Stimulated activated memory B cell treated with anti-CD40 and anti-IgM and Interleukin-4, amounts not matched to agents 10 μg/mL and 1 μg/mL and 100 μg/mL, for 72 hours (primary cell): ENCODE measurements at regions not wholly inside any gene's neighbourhood (a gene's known extent, or its start where the extent isn't known, plus 50 kb on each side); places are given as distances from the start of the nearest gene placed in this dataset.

ENCODE experiments used
- ATAC-seq: fragments of 150-1000 bp; cut with Tn5 transposase; 2 replicates; pipeline ENCODE4 v1.10.0; 2021
- H3K27ac Mint-ChIP-seq: one replicate; pipeline ENCODE4 v1.8.0; 2022; ENCODE audit warnings: mild to moderate bottlenecking, mixed read lengths
- H3K27me3 Mint-ChIP-seq: one replicate; pipeline ENCODE4 v1.8.0; 2022; ENCODE audit warnings: mixed read lengths
- H3K36me3 Mint-ChIP-seq: one replicate; pipeline ENCODE4 v1.8.0; 2022; ENCODE audit warnings: mixed read lengths
- H3K4me1 Mint-ChIP-seq: one replicate; pipeline ENCODE4 v1.8.0; 2022; ENCODE audit warnings: mixed read lengths
- H3K4me3 Mint-ChIP-seq: one replicate; pipeline ENCODE4 v1.8.0; 2022; ENCODE audit warnings: mild to moderate bottlenecking, moderate library complexity, mixed read lengths
- H3K9me3 Mint-ChIP-seq: one replicate; pipeline ENCODE4 v1.8.0; 2022; ENCODE audit warnings: mixed read lengths

GRCh38 chr6:169962604-169963469, 211.4 kb downstream of the ERMARD start:
- Mint-ChIP-seq H3K36me3 (no peaks in the 10 kb centered on the region), H3K27ac (no peak overlapping the region), H3K9me3 (no peaks in the 10 kb centered on the region), H3K4me3 (no peak overlapping the region), H3K4me1 (peaks cover 26% of the 10 kb centered on the region), H3K27me3 (peaks cover 51% of the 10 kb centered on the region)
- ATAC-seq = no peak

- Mint-ChIP-seq H3K36me3 (no peaks in the 10 kb centered on the region), H3K27ac (no peak overlapping the region), H3K4me1 (peaks cover 26% of the 10 kb centered on the region), H3K9me3 (no peaks in the 10 kb centered on the region), H3K4me3 (peak overlapping the region; percentile 8), H3K27me3 (peaks cover 55% of the 10 kb centered on the region)
- ATAC-seq = peak; percentile 21
Observed at GRCh38 chr6:169961772-169962561, 210.5 kb downstream of the ERMARD start.

- Mint-ChIP-seq H3K4me3 (no peak overlapping the region), H3K27me3 (peaks cover 56% of the 10 kb centered on the region), H3K9me3 (no peaks in the 10 kb centered on the region), H3K36me3 (no peaks in the 10 kb centered on the region), H3K27ac (no peak overlapping the region), H3K4me1 (peaks cover 18% of the 10 kb centered on the region)
- no peak for ATAC-seq
Observed at GRCh38 chr6:169960886-169961611, 209.6 kb downstream of the ERMARD start.

- H3K4me3 Mint-ChIP-seq = no peak overlapping the region
- no peaks in the 10 kb centered on the region for H3K9me3 Mint-ChIP-seq
- peaks cover 18% of the 10 kb centered on the region for H3K4me1 Mint-ChIP-seq
- H3K36me3 Mint-ChIP-seq = no peaks in the 10 kb centered on the region
- peaks cover 55% of the 10 kb centered on the region for H3K27me3 Mint-ChIP-seq
- no peak overlapping the region for H3K27ac Mint-ChIP-seq
- ATAC-seq = no peak
Observed at GRCh38 chr6:169960521-169960885, 209.1 kb downstream of the ERMARD start.

GRCh38 chr6:169960003-169960344, 208.6 kb downstream of the ERMARD start:
- H3K4me3 Mint-ChIP-seq = no peak overlapping the region
- no peak for ATAC-seq
- H3K4me1 Mint-ChIP-seq = peaks cover 18% of the 10 kb centered on the region
- H3K27me3 Mint-ChIP-seq = peaks cover 61% of the 10 kb centered on the region
- H3K9me3 Mint-ChIP-seq = no peaks in the 10 kb centered on the region
- no peaks in the 10 kb centered on the region for H3K36me3 Mint-ChIP-seq
- no peak overlapping the region for H3K27ac Mint-ChIP-seq

GRCh38 chr6:169959136-169960002, 207.9 kb downstream of the ERMARD start:
- no peaks in the 10 kb centered on the region for H3K36me3 Mint-ChIP-seq
- H3K4me1 Mint-ChIP-seq = peaks cover 18% of the 10 kb centered on the region
- H3K27me3 Mint-ChIP-seq = peaks cover 64% of the 10 kb centered on the region
- peak; percentile 77 for ATAC-seq
- peak overlapping the region; percentile 40 for H3K4me3 Mint-ChIP-seq
- no peaks in the 10 kb centered on the region for H3K9me3 Mint-ChIP-seq
- H3K27ac Mint-ChIP-seq = peak overlapping the region; percentile 46

GRCh38 chr6:169958510-169958909, 207.1 kb downstream of the ERMARD start:
- no peaks in the 10 kb centered on the region for H3K36me3 Mint-ChIP-seq
- no peak for ATAC-seq
- no peak overlapping the region for H3K4me3 Mint-ChIP-seq
- H3K9me3 Mint-ChIP-seq = no peaks in the 10 kb centered on the region
- peaks cover 18% of the 10 kb centered on the region for H3K4me1 Mint-ChIP-seq
- H3K27me3 Mint-ChIP-seq = peaks cover 64% of the 10 kb centered on the region
- no peak overlapping the region for H3K27ac Mint-ChIP-seq

- peaks cover 18% of the 10 kb centered on the region for H3K4me1 Mint-ChIP-seq
- no peak overlapping the region for H3K4me3 Mint-ChIP-seq
- H3K27me3 Mint-ChIP-seq = peaks cover 56% of the 10 kb centered on the region
- H3K27ac Mint-ChIP-seq = no peak overlapping the region
- no peaks in the 10 kb centered on the region for H3K36me3 Mint-ChIP-seq
- no peaks in the 10 kb centered on the region for H3K9me3 Mint-ChIP-seq
- no peak for ATAC-seq
Observed at GRCh38 chr6:169957351-169957963, 206.0 kb downstream of the ERMARD start.

GRCh38 chr6:169956580-169956979, 205.2 kb downstream of the ERMARD start:
- no peak for ATAC-seq
- H3K4me1 Mint-ChIP-seq = peaks cover 18% of the 10 kb centered on the region
- no peaks in the 10 kb centered on the region for H3K36me3 Mint-ChIP-seq
- H3K4me3 Mint-ChIP-seq = no peak overlapping the region
- H3K9me3 Mint-ChIP-seq = no peaks in the 10 kb centered on the region
- H3K27me3 Mint-ChIP-seq = peaks cover 50% of the 10 kb centered on the region
- H3K27ac Mint-ChIP-seq = no peak overlapping the region

GRCh38 chr6:169955731-169956437, 204.5 kb downstream of the ERMARD start:
- H3K27me3 Mint-ChIP-seq = peaks cover 43% of the 10 kb centered on the region

GRCh38 chr6:169954977-169955376, 203.6 kb downstream of the ERMARD start:
- H3K4me1 Mint-ChIP-seq = peaks cover 18% of the 10 kb centered on the region
- H3K27ac Mint-ChIP-seq = no peak overlapping the region
- H3K9me3 Mint-ChIP-seq = no peaks in the 10 kb centered on the region
- H3K27me3 Mint-ChIP-seq = peaks cover 41% of the 10 kb centered on the region
- H3K36me3 Mint-ChIP-seq = no peaks in the 10 kb centered on the region
- H3K4me3 Mint-ChIP-seq = no peak overlapping the region
- no peak for ATAC-seq

More at GRCh38 chr6:169955731-169956437, 204.5 kb downstream of the ERMARD start:
- no peaks in the 10 kb centered on the region for H3K36me3 Mint-ChIP-seq
- H3K27ac Mint-ChIP-seq = no peak overlapping the region
- no peaks in the 10 kb centered on the region for H3K9me3 Mint-ChIP-seq
- peaks cover 18% of the 10 kb centered on the region for H3K4me1 Mint-ChIP-seq
- ATAC-seq = no peak
- H3K4me3 Mint-ChIP-seq = no peak overlapping the region

GRCh38 chr6:169953686-169954085, 202.3 kb downstream of the ERMARD start:
- Mint-ChIP-seq H3K36me3 (no peaks in the 10 kb centered on the region), H3K27me3 (peaks cover 29% of the 10 kb centered on the region), H3K4me1 (peaks cover 9% of the 10 kb centered on the region), H3K9me3 (no peaks in the 10 kb centered on the region), H3K4me3 (no peak overlapping the region), H3K27ac (no peak overlapping the region)
- no peak for ATAC-seq

GRCh38 chr6:169950558-169950957, 199.1 kb downstream of the ERMARD start:
- H3K4me3 Mint-ChIP-seq = no peak overlapping the region
- no peaks in the 10 kb centered on the region for H3K4me1 Mint-ChIP-seq
- ATAC-seq = no peak
- H3K27me3 Mint-ChIP-seq = peaks cover 21% of the 10 kb centered on the region
- no peak overlapping the region for H3K27ac Mint-ChIP-seq
- no peaks in the 10 kb centered on the region for H3K9me3 Mint-ChIP-seq
- H3K36me3 Mint-ChIP-seq = no peaks in the 10 kb centered on the region
